ENCODE measurements at regions not wholly inside any gene's neighbourhood (a gene's known extent, or its start where the extent isn't known, plus 50 kb on each side); places are given as distances from the start of the nearest gene placed in this dataset.
A peak's percentile ranks its signal among the peaks of the same experiment; 100 is the strongest.

DNA sequence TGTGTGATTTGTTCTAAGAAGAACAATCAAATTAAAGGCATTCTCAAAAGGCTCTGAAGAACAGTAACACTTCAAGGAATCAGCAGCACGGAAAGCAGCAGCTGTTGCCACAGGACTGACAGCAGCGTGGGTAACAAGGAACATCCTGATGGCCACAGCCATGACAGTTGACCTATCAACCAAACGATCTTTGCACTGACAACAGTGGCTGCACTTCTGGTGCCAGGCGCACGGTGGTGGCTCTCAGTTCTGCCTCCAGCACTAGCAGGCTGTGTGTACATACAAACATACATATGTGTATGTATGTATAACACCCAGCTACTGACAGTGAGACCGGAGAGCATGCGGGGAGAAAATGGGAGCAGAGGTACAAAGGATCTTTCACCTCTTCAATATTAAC is 114.1 kb downstream of the ZFAND4 start:
- Mint-ChIP-seq H3K36me3 (ENCODE audit: insufficient read depth in 1 of 3, low read depth in 3 of 3) (peaks cover 6 to 16% (median 13%) of the 10 kb centered on the region in 3 experiments; a peak in 6 of 7 replicates), H3K4me3 (no peak overlapping the region), H3K9me3 (peaks cover 5 to 12% of the 10 kb centered on the region in 2 experiments; a peak in 4 of 5 replicates), H3K27me3 (ENCODE audit: low read depth) (no peaks in the 10 kb centered on the region), H3K27ac (peak overlapping the region; percentile 62 to 94 (median 93); a peak in 5 of 7 replicates), H3K4me1 (peaks cover 11 to 14% of the 10 kb centered on the region in 2 experiments)
- Histone ChIP-seq H3K4ac (ENCODE audit: low read depth, low read length) (no peak overlapping the region), H3K23me2 (ENCODE audit: insufficient read length, low read depth, low read length, poor library complexity, severe bottlenecking) (no peaks in the 10 kb centered on the region), H3K79me1 (ENCODE audit: insufficient read depth, low read depth, low read length, poor library complexity, severe bottlenecking) (no peaks in the 10 kb centered on the region), H3K14ac (ENCODE audit: insufficient read depth, low read length) (no peak overlapping the region), H3T11ph (ENCODE audit: low read length) (no peak overlapping the region), H3K9ac (ENCODE audit: extremely low read depth, insufficient read length, low read length) (no peak overlapping the region), H3K27ac (ENCODE audit: insufficient read length, low read depth, low read length) (no peak overlapping the region), H2AFZ (ENCODE audit: low read length) (no peak overlapping the region), H4K8ac (replicated peaks; ENCODE audit: insufficient read length, low read depth, low read length) (no peak overlapping the region), H3K4me2 (ENCODE audit: insufficient read depth, insufficient read length, low read length) (no peak overlapping the region), H3K27me3 (ENCODE audit: insufficient read depth, low read length) (no peaks in the 10 kb centered on the region), H2AK5ac (ENCODE audit: insufficient read length, low read length) (no peak overlapping the region), H2BK12ac (ENCODE audit: insufficient read length, low read depth, low read length) (no peak overlapping the region), H4K20me1 (ENCODE audit: control insufficient read depth, insufficient read depth, insufficient read length) (no peaks in the 10 kb centered on the region), H4K5ac (ENCODE audit: insufficient read length, low read depth, low read length) (no peak overlapping the region), H3K79me2 (ENCODE audit: insufficient read depth, low read length) (no peaks in the 10 kb centered on the region), H3K4me1 (ENCODE audit: insufficient read depth, low read length) (peaks cover 2% of the 10 kb centered on the region; the same call in 1 of the 2 replicates), H3K18ac (ENCODE audit: insufficient read length, low read depth, low read length) (no peak overlapping the region), H3K56ac (ENCODE audit: insufficient read length, low read depth, low read length) (no peak overlapping the region), H3K23ac (ENCODE audit: insufficient read length, low read depth, low read length) (no peak overlapping the region), H3K9me3 (ENCODE audit: control insufficient read depth, low read depth, low read length) (no peaks in the 10 kb centered on the region), H2BK120ac (ENCODE audit: low read depth, low read length, poor library complexity, severe bottlenecking) (no peak overlapping the region), H2BK20ac (ENCODE audit: low read depth, low read length, poor library complexity, severe bottlenecking) (no peak overlapping the region), H2BK15ac (ENCODE audit: low read depth, low read length) (no peak overlapping the region), H2BK5ac (ENCODE audit: insufficient read length, low read length) (no peak overlapping the region), H4K91ac (ENCODE audit: insufficient read length, low read depth, low read length) (no peak overlapping the region)
- no peak for DNase-seq
- TF ChIP-seq, protein P1, sequence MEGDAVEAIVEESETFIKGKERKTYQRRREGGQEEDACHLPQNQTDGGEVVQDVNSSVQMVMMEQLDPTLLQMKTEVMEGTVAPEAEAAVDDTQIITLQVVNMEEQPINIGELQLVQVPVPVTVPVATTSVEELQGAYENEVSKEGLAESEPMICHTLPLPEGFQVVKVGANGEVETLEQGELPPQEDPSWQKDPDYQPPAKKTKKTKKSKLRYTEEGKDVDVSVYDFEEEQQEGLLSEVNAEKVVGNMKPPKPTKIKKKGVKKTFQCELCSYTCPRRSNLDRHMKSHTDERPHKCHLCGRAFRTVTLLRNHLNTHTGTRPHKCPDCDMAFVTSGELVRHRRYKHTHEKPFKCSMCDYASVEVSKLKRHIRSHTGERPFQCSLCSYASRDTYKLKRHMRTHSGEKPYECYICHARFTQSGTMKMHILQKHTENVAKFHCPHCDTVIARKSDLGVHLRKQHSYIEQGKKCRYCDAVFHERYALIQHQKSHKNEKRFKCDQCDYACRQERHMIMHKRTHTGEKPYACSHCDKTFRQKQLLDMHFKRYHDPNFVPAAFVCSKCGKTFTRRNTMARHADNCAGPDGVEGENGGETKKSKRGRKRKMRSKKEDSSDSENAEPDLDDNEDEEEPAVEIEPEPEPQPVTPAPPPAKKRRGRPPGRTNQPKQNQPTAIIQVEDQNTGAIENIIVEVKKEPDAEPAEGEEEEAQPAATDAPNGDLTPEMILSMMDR (conservative IDR thresholded peaks at IDR 0.05), result no peak
- WGBS (ENCODE audit: extremely low coverage, insufficient read length, low lambda C conversion rate), result no CpG with 5 or more reads among the region's 7 CpGs
